Mucosa of descending colon (tissue), 3 donors: ENCODE measurements at regions not wholly inside any gene's neighbourhood (a gene's known extent, or its start where the extent isn't known, plus 50 kb on each side); places are given as distances from the start of the nearest gene placed in this dataset.

Source experiments
- ATAC-seq: fragments of 200-7000 bp; cut with Tn5 transposase; one replicate; pipeline ENCODE4 v1.9.1; 2020; ENCODE audit warnings: mild to moderate bottlenecking, moderate library complexity
- DNase-seq, 3 donors: peaks; one replicate each; pipeline ENCODE4 v3.0.0-alpha.2; 2020
- H3K36me3 ChIP-seq: fragments of 200-600 bp; one replicate; pipeline ENCODE4 v1.8.0; 2021; ENCODE audit warnings: low read depth, mild to moderate bottlenecking
- H3K4me1 ChIP-seq: fragments of 200-600 bp; one replicate; pipeline ENCODE4 v1.8.0; 2021; ENCODE audit warnings: low read depth, mild to moderate bottlenecking
- H3K4me3 ChIP-seq: fragments of 200-600 bp; one replicate; pipeline ENCODE4 v1.8.0; 2021; ENCODE audit warnings: mild to moderate bottlenecking
- H3K9me3 ChIP-seq: fragments of 200-600 bp; one replicate; pipeline ENCODE4 v1.8.0; 2021; ENCODE audit warnings: mild to moderate bottlenecking
- CTCF ChIP-seq: fragments of 200-600 bp; IDR thresholded peaks from one replicate; pipeline ENCODE4 v1.8.0; 2022; ENCODE audit warnings: antibody characterized with exemption, mild to moderate bottlenecking
- intact Hi-C, 2 donors: fragments of 100-400 bp; cut with DNase I in 1 of 2; cut with micrococcal nuclease in 1 of 2; formaldehyde crosslinking; loops; one replicate each; pipeline versions ENCODE4 v1.11.0 to v1.11.1; 2022; cut with DNase I, micrococcal nuclease
- donor health status: DM: no; HTN: no; CAD: no; lungs with moderate emphysema.
- donor health status: DM: no; HTN: no; CAD: no.
- donor health status: DM: no; HTN: yes; CAD: no.

GRCh38 chr2:52794581-52794980 lies 973.0 kb upstream of the CHAC2 start:
- Histone ChIP-seq H3K9me3 (no peaks in the 10 kb centered on the region), H3K36me3 (no peaks in the 10 kb centered on the region), H3K4me1 (no peaks in the 10 kb centered on the region), H3K4me3 (no peak overlapping the region)
- intact Hi-C loops, result no loop called here
- ATAC-seq (no peak), DNase-seq (no peak)
- TF ChIP-seq CTCF, result no peak

- H3K4me1 ChIP-seq, result no peaks in the 10 kb centered on the region
- H3K36me3 ChIP-seq, result no peaks in the 10 kb centered on the region
- H3K9me3 ChIP-seq, result peaks cover 3% of the 10 kb centered on the region
- DNase-seq, result no peak
- intact Hi-C loops, result no loop called here
- TF ChIP-seq CTCF, result no peak
- no peak overlapping the region for H3K4me3 ChIP-seq
- ATAC-seq, result no peak
Observed at GRCh38 chr2:52779446-52779845, 988.2 kb upstream of the CHAC2 start.

- Histone ChIP-seq H3K36me3 (no peaks in the 10 kb centered on the region), H3K9me3 (peaks cover 17% of the 10 kb centered on the region), H3K4me3 (no peak overlapping the region), H3K4me1 (no peaks in the 10 kb centered on the region)
- intact Hi-C loops, result no loop called here
- TF ChIP-seq CTCF, result no peak
- no peak for DNase-seq
- ATAC-seq, result no peak
Observed at GRCh38 chr2:52776571-52776970, 991.0 kb upstream of the CHAC2 start.

GRCh38 chr2:52775674-52776073 lies 991.9 kb upstream of the CHAC2 start:
- ATAC-seq (no peak), DNase-seq (no peak)
- H3K4me1 ChIP-seq, result no peaks in the 10 kb centered on the region
- TF ChIP-seq CTCF, result no peak
- intact Hi-C loops, result no loop called here
- no peaks in the 10 kb centered on the region for H3K36me3 ChIP-seq
- peaks cover 21% of the 10 kb centered on the region for H3K9me3 ChIP-seq
- H3K4me3 ChIP-seq, result no peak overlapping the region

GRCh38 chr2:52765735-52766134 lies 1001.9 kb upstream of the CHAC2 start:
- no peak for ATAC-seq
- DNase-seq, result no peak
- TF ChIP-seq CTCF, result no peak
- intact Hi-C loops, result no loop called here
- Histone ChIP-seq H3K4me1 (no peaks in the 10 kb centered on the region), H3K9me3 (peaks cover 20% of the 10 kb centered on the region), H3K4me3 (no peak overlapping the region), H3K36me3 (no peaks in the 10 kb centered on the region)

GRCh38 chr2:52749764-52750163 lies 1017.8 kb upstream of the CHAC2 start:
- TF ChIP-seq CTCF, result no peak
- ATAC-seq (no peak), DNase-seq (no peak)
- intact Hi-C loops, result no loop called here
- H3K36me3 ChIP-seq, result no peaks in the 10 kb centered on the region
- no peak overlapping the region for H3K4me3 ChIP-seq
- no peaks in the 10 kb centered on the region for H3K4me1 ChIP-seq
- peaks cover 20% of the 10 kb centered on the region for H3K9me3 ChIP-seq
